Transverse colon (tissue), 4 donors: ENCODE measurements at regions not wholly inside any gene's neighbourhood (a gene's known extent, or its start where the extent isn't known, plus 50 kb on each side); places are given as distances from the start of the nearest gene placed in this dataset.

Experiments
- DNase-seq: peaks from one replicate; pipeline ENCODE4 v3.0.0-alpha.2; 2019
- H3K27ac ChIP-seq, 4 donors: fragments of 200-600 bp; sonication (generic); 2 replicates each; pipeline ENCODE4 v1.5.1; 2016 to 2018; ENCODE audit warnings: inconsistent platforms in 4 of 4
- H3K27me3 ChIP-seq: fragments of 200-600 bp; sonication (generic); 2 replicates; pipeline ENCODE4 v1.5.1; 2017; ENCODE audit warnings: inconsistent platforms
- H3K36me3 ChIP-seq, 4 donors: fragments of 200-600 bp; sonication (generic); 2 replicates each; pipeline ENCODE4 v1.5.1; 2017 to 2019; ENCODE audit warnings: inconsistent platforms in 4 of 4
- H3K4me1 ChIP-seq, 4 donors: fragments of 200-600 bp; sonication (generic); 2 replicates each; pipeline ENCODE4 v1.5.1; 2017 to 2020; ENCODE audit warnings: inconsistent platforms in 4 of 4
- H3K4me3 ChIP-seq, 4 donors: fragments of 200-600 bp; sonication (generic); 1 replicate in 1 of 4; 2 replicates in 3 of 4; pipeline versions ENCODE4 v1.5.1 to v1.6.1; 2017 to 2019; ENCODE audit warnings: inconsistent platforms in 4 of 4
- H3K9me3 ChIP-seq, 2 donors: fragments of 200-600 bp; sonication (generic); 2 replicates each; pipeline ENCODE4 v1.5.1; 2017 to 2019; ENCODE audit warnings: inconsistent platforms in 2 of 2
- CTCF ChIP-seq, 5 experiments: fragments of 200-600 bp in 3 of 5; fragments of 450-650 bp in 2 of 5; sonication (generic) in 3 of 5; IDR thresholded peaks; 1 replicate in 2 of 5; 2 replicates in 3 of 5; pipeline ENCODE4 v1.5.1; 2016 to 2017; ENCODE audit warnings: antibody characterized with exemption in 5 of 5, inconsistent platforms in 3 of 5, mild to moderate bottlenecking in 2 of 5, moderate library complexity in 1 of 5
- EP300 ChIP-seq: sonication (generic); formaldehyde crosslinking; IDR thresholded peaks from one replicate; pipeline ENCODE4 v1.6.1; 2017; ENCODE audit warnings: antibody characterized with exemption, low read depth
- POLR2A ChIP-seq: fragments of 450-650 bp; IDR thresholded peaks from one replicate; pipeline ENCODE4 v1.6.1; 2016; ENCODE audit warnings: antibody characterized with exemption, mild to moderate bottlenecking, moderate library complexity
- POLR2AphosphoS5 ChIP-seq, 3 donors: sonication (generic); formaldehyde crosslinking; IDR thresholded peaks; one replicate each; pipeline ENCODE4 v1.6.1; 2016; ENCODE audit warnings: antibody characterized with exemption in 3 of 3
- WGBS, 2 donors: methylation state at CpG; one replicate each; pipeline ENCODE4 v1.1.5; 2018; ENCODE audit warnings: low coverage in 1 of 2; 5-methylcytosine and 5-hydroxymethylcytosine counted together
- in situ Hi-C, 4 donors: fragments of 200-750 bp; cut with MboI; loops; one replicate each; pipeline versions ENCODE4 v1.15.0 to v1.15.1; 2017; ENCODE audit warnings: low sequenced_read_pairs in 3 of 4, low pct_ligation_motif_present in 1 of 4, low pct_unique_long_range_greater_than_20kb in 1 of 4
- intact Hi-C: fragments of 100-400 bp; cut with DNase I; formaldehyde crosslinking; loops from one replicate; pipeline ENCODE4 v1.15.1; 2023; ENCODE audit warnings: low total_unique reads

- in situ Hi-C loops (no loop called here), intact Hi-C loops (no loop called here)
- Histone ChIP-seq H3K4me1 (no peaks in the 10 kb centered on the region), H3K27ac (no peak overlapping the region), H3K4me3 (no peak overlapping the region), H3K9me3 (no peaks in the 10 kb centered on the region), H3K27me3 (no peaks in the 10 kb centered on the region), H3K36me3 (no peaks in the 10 kb centered on the region)
- TF ChIP-seq EP300 (no peak), CTCF (IDR thresholded peaks at IDR 0.05) (no peak), POLR2A (no peak), POLR2AphosphoS5 (IDR thresholded peaks at IDR 0.05) (no peak)
- WGBS, 2 donors: 84% methylated on average over 2 of the region's 2 CpGs
- no peak for DNase-seq
Observed at GRCh38 chr3:73801444-73801843, 176.7 kb upstream of the PDZRN3 start.

GRCh38 chr3:73797311-73797710 lies 172.6 kb upstream of the PDZRN3 start:
- Histone ChIP-seq H3K36me3 (no peaks in the 10 kb centered on the region), H3K4me1 (no peaks in the 10 kb centered on the region), H3K27ac (no peak overlapping the region), H3K27me3 (no peaks in the 10 kb centered on the region), H3K4me3 (no peak overlapping the region), H3K9me3 (no peaks in the 10 kb centered on the region)
- TF ChIP-seq CTCF (IDR thresholded peaks at IDR 0.05) (no peak), POLR2AphosphoS5 (IDR thresholded peaks at IDR 0.05) (no peak), POLR2A (no peak), EP300 (no peak)
- in situ Hi-C loops: no loop called here
- WGBS, 2 donors: 58 to 78% methylated on average over 1 of the region's 1 CpG
- no peak for DNase-seq
- intact Hi-C loops: loop anchor here (10.0 kb wide), 1 partner anchor 1657 kb away; no protein-coding TSS in a partner anchor

- 54 to 55% methylated on average over 3 of the region's 3 CpGs for WGBS, 2 donors
- DNase-seq: no peak
- no peaks in the 10 kb centered on the region for H3K27me3 ChIP-seq
- no peak overlapping the region for H3K27ac ChIP-seq
- no peak overlapping the region for H3K4me3 ChIP-seq
- in situ Hi-C loops (no loop called here), intact Hi-C loops (loop anchor here (10.0 kb wide), 1 partner anchor 1658 kb away; no protein-coding TSS in a partner anchor)
- H3K4me1 ChIP-seq: no peaks in the 10 kb centered on the region
- H3K36me3 ChIP-seq: no peaks in the 10 kb centered on the region
- TF ChIP-seq POLR2AphosphoS5 (IDR thresholded peaks at IDR 0.05): no peak
- TF ChIP-seq POLR2A: no peak
- no peak for TF ChIP-seq EP300
- TF ChIP-seq CTCF (IDR thresholded peaks at IDR 0.05): no peak
- no peaks in the 10 kb centered on the region for H3K9me3 ChIP-seq
Observed at GRCh38 chr3:73796382-73796781, 171.6 kb upstream of the PDZRN3 start.

- in situ Hi-C loops: no loop called here
- intact Hi-C loops: loop anchor here (10.0 kb wide), 1 partner anchor 1663 kb away; no protein-coding TSS in a partner anchor
Observed at GRCh38 chr3:73791356-73791755, 166.6 kb upstream of the PDZRN3 start.

More at GRCh38 chr3:73791356-73791755, 166.6 kb upstream of the PDZRN3 start:
- no peak overlapping the region for H3K4me3 ChIP-seq
- DNase-seq: no peak
- no peaks in the 10 kb centered on the region for H3K9me3 ChIP-seq
- peaks cover 0 to 2% (median 0%) of the 10 kb centered on the region in 4 donors for H3K4me1 ChIP-seq
- no peaks in the 10 kb centered on the region for H3K36me3 ChIP-seq
- no peak for TF ChIP-seq CTCF (IDR thresholded peaks at IDR 0.05)
- no peak for TF ChIP-seq POLR2A
- no peak for TF ChIP-seq EP300
- no peak for TF ChIP-seq POLR2AphosphoS5 (IDR thresholded peaks at IDR 0.05)
- no peaks in the 10 kb centered on the region for H3K27me3 ChIP-seq
- 74 to 88% methylated on average over 4 of the region's 4 CpGs for WGBS, 2 donors
- no peak overlapping the region for H3K27ac ChIP-seq
